SH-SY5Y (cell line): ENCODE measurements at regions not wholly inside any gene's neighbourhood (a gene's known extent, or its start where the extent isn't known, plus 50 kb on each side); places are given as distances from the start of the nearest gene placed in this dataset.

Experiments used
- GATA2 ChIP-seq: IDR thresholded peaks from 2 replicates; pipeline ENCODE4 v1.6.1; 2011; ENCODE audit warnings: mild to moderate bottlenecking, low read depth, low read length
- GATA3 ChIP-seq: IDR thresholded peaks from 2 replicates; pipeline ENCODE4 v1.6.1; 2011; ENCODE audit warnings: low read depth, mild to moderate bottlenecking, low read length, moderate library complexity

- TF ChIP-seq GATA2 (no peak), GATA3 (no peak)
These were observed 1250.7 kb upstream of the PRKX start for GRCh38 chrX:4964112-4964511.
